ENCODE measurements at regions not wholly inside any gene's neighbourhood (a gene's known extent, or its start where the extent isn't known, plus 50 kb on each side); places are given as distances from the start of the nearest gene placed in this dataset.

- no peaks in the 10 kb centered on the region for H3F3A ChIP-seq (ENCODE audit: low read depth)
- Mint-ChIP-seq H3K9me3 (peaks cover 21% of the 10 kb centered on the region), H3K27ac (no peak overlapping the region), H3K4me3 (no peak overlapping the region), H3K4me1 (no peaks in the 10 kb centered on the region), H3K27me3 (ENCODE audit: insufficient read depth, low read depth) (peaks cover 5% of the 10 kb centered on the region), H3K36me3 (peaks cover 4% of the 10 kb centered on the region)
- H3K4me1 ChIP-seq = no peaks in the 10 kb centered on the region
- no peaks in the 10 kb centered on the region for H3K9me3 ChIP-seq (ENCODE audit: low read depth)
- no peak overlapping the region for H2AFZ ChIP-seq (replicated peaks)
- DNase-seq (ENCODE audit: low spot score) = no peak
- H3K79me2 ChIP-seq (ENCODE audit: low read depth) = no peaks in the 10 kb centered on the region
- no peak overlapping the region for H3K4me3 ChIP-seq
- TF ChIP-seq EZH2 (IDR thresholded peaks at IDR 0.05) = no peak
- no peak for TF ChIP-seq EZH2phosphoT487 (IDR thresholded peaks at IDR 0.05)
- TF ChIP-seq, protein P1, sequence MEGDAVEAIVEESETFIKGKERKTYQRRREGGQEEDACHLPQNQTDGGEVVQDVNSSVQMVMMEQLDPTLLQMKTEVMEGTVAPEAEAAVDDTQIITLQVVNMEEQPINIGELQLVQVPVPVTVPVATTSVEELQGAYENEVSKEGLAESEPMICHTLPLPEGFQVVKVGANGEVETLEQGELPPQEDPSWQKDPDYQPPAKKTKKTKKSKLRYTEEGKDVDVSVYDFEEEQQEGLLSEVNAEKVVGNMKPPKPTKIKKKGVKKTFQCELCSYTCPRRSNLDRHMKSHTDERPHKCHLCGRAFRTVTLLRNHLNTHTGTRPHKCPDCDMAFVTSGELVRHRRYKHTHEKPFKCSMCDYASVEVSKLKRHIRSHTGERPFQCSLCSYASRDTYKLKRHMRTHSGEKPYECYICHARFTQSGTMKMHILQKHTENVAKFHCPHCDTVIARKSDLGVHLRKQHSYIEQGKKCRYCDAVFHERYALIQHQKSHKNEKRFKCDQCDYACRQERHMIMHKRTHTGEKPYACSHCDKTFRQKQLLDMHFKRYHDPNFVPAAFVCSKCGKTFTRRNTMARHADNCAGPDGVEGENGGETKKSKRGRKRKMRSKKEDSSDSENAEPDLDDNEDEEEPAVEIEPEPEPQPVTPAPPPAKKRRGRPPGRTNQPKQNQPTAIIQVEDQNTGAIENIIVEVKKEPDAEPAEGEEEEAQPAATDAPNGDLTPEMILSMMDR (IDR thresholded peaks at IDR 0.05) = no peak
- no peaks in the 10 kb centered on the region for H3K36me3 ChIP-seq
- no peaks in the 10 kb centered on the region for H3K27me3 ChIP-seq
- H4K20me1 ChIP-seq (ENCODE audit: low read depth) = no peaks in the 10 kb centered on the region
- H3K4me2 ChIP-seq = no peak overlapping the region
- no peak overlapping the region for H3K9ac ChIP-seq
- no peak overlapping the region for H3K27ac ChIP-seq
Measured at GRCh38 chr3:159604151-159604581, 384.5 kb upstream of the IL12A start.

DNA sequence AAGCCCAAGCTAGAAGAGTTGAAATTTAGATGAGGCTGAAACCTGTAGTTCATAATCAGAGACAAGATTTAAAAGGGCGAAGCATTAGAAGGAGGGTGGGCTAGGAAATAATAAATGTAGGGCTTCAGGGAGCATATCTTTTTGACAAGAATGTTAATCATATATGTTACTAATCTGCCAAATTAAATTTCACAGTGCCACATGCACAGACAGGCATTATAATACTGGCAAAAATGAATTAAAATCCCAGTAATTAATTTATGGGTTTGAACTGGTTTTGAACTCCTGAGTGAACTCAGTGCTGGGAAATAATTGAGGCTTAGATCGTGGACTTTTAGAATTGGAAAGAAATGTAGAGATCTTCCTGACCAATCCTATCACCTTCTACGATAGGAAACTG is 383.5 kb upstream of the IL12A start:
- Histone ChIP-seq H3K4me2 (no peak overlapping the region), H3K4me3 (no peak overlapping the region), H3K27ac (no peak overlapping the region), H3F3A (ENCODE audit: low read depth) (no peaks in the 10 kb centered on the region), H3K9me3 (ENCODE audit: low read depth) (no peaks in the 10 kb centered on the region), H3K27me3 (no peaks in the 10 kb centered on the region), H3K79me2 (ENCODE audit: low read depth) (no peaks in the 10 kb centered on the region), H2AFZ (replicated peaks) (no peak overlapping the region), H3K36me3 (no peaks in the 10 kb centered on the region), H3K9ac (no peak overlapping the region), H3K4me1 (no peaks in the 10 kb centered on the region), H4K20me1 (ENCODE audit: low read depth) (no peaks in the 10 kb centered on the region)
- Mint-ChIP-seq H3K36me3 (peaks cover 1% of the 10 kb centered on the region), H3K4me1 (no peaks in the 10 kb centered on the region), H3K27ac (no peak overlapping the region), H3K9me3 (peaks cover 13% of the 10 kb centered on the region), H3K27me3 (ENCODE audit: insufficient read depth, low read depth) (peaks cover 5% of the 10 kb centered on the region), H3K4me3 (no peak overlapping the region)
- no peak for TF ChIP-seq EZH2 (IDR thresholded peaks at IDR 0.05)
- TF ChIP-seq, protein P1 (IDR thresholded peaks at IDR 0.05) = no peak
- DNase-seq (ENCODE audit: low spot score) = no peak

- Histone ChIP-seq H3K4me2 (no peak overlapping the region), H2AFZ (replicated peaks) (no peak overlapping the region), H3K9ac (no peak overlapping the region), H3K27me3 (no peaks in the 10 kb centered on the region), H4K20me1 (ENCODE audit: low read depth) (no peaks in the 10 kb centered on the region), H3K79me2 (ENCODE audit: low read depth) (no peaks in the 10 kb centered on the region), H3K4me1 (no peaks in the 10 kb centered on the region), H3F3A (ENCODE audit: low read depth) (no peaks in the 10 kb centered on the region), H3K4me3 (no peak overlapping the region), H3K9me3 (ENCODE audit: low read depth) (no peaks in the 10 kb centered on the region), H3K27ac (no peak overlapping the region), H3K36me3 (no peaks in the 10 kb centered on the region)
- Mint-ChIP-seq H3K27ac (no peak overlapping the region), H3K4me1 (no peaks in the 10 kb centered on the region), H3K4me3 (no peak overlapping the region), H3K27me3 (ENCODE audit: insufficient read depth, low read depth) (peaks cover 3% of the 10 kb centered on the region), H3K36me3 (no peaks in the 10 kb centered on the region), H3K9me3 (peaks cover 8% of the 10 kb centered on the region)
- no peak for DNase-seq (ENCODE audit: low spot score)
- TF ChIP-seq EZH2 (IDR thresholded peaks at IDR 0.05) = no peak
- TF ChIP-seq, protein P1 (IDR thresholded peaks at IDR 0.05) = no peak
- no peak for TF ChIP-seq EZH2phosphoT487 (IDR thresholded peaks at IDR 0.05)
Measured at GRCh38 chr3:159605776-159606175, 382.9 kb upstream of the IL12A start.
